HG03378 (cell line): ENCODE measurements at regions not wholly inside any gene's neighbourhood (a gene's known extent, or its start where the extent isn't known, plus 50 kb on each side); places are given as distances from the start of the nearest gene placed in this dataset.

Experiments
- ATAC-seq: cut with Tn5 transposase; IDR thresholded peaks from one replicate; pipeline ENCODE4 v1.9.1; 2021; ENCODE audit warnings: mild to moderate bottlenecking, moderate library complexity; ENCODE audit not compliant: unreplicated experiment

GRCh38 chr16:82414476-82414875 is 212.3 kb upstream of the CDH13 start:
- ATAC-seq: no peak

- ATAC-seq: no peak
These were observed 214.0 kb upstream of the CDH13 start for GRCh38 chr16:82412770-82413169.

- ATAC-seq: no peak
These were observed 221.0 kb upstream of the CDH13 start for GRCh38 chr16:82405736-82406135.

- ATAC-seq: no peak
These were observed 222.0 kb upstream of the CDH13 start for GRCh38 chr16:82404586-82405315.

GRCh38 chr16:82402665-82403218 is 224.0 kb upstream of the CDH13 start:
- ATAC-seq: no peak

- no peak for ATAC-seq
These were observed 226.7 kb upstream of the CDH13 start for GRCh38 chr16:82400046-82400445.

GRCh38 chr16:82396509-82396908 is 226.5 kb upstream of the MPHOSPH6 start:
- ATAC-seq: no peak

- no peak for ATAC-seq
These were observed 225.2 kb upstream of the MPHOSPH6 start for GRCh38 chr16:82395212-82395611.

GRCh38 chr16:82391690-82392089 is 221.7 kb upstream of the MPHOSPH6 start:
- no peak for ATAC-seq

- no peak for ATAC-seq
These were observed 220.1 kb upstream of the MPHOSPH6 start for GRCh38 chr16:82389956-82390650.

- no peak for ATAC-seq
These were observed 216.7 kb upstream of the MPHOSPH6 start for GRCh38 chr16:82386761-82387160.

GRCh38 chr16:82384949-82385348 is 214.9 kb upstream of the MPHOSPH6 start:
- ATAC-seq: no peak

- no peak for ATAC-seq
These were observed 214.0 kb upstream of the MPHOSPH6 start for GRCh38 chr16:82384017-82384416.

GRCh38 chr16:82382521-82382920 is 212.5 kb upstream of the MPHOSPH6 start:
- ATAC-seq: no peak

GRCh38 chr16:82379551-82379950 is 209.5 kb upstream of the MPHOSPH6 start:
- no peak for ATAC-seq

- ATAC-seq: no peak
These were observed 204.0 kb upstream of the MPHOSPH6 start for GRCh38 chr16:82373976-82374375.

GRCh38 chr16:82370282-82370681 is 200.3 kb upstream of the MPHOSPH6 start:
- no peak for ATAC-seq

GRCh38 chr16:82368041-82368440 is 198.0 kb upstream of the MPHOSPH6 start:
- ATAC-seq: no peak

GRCh38 chr16:82366462-82366861 is 196.4 kb upstream of the MPHOSPH6 start:
- ATAC-seq: no peak

GRCh38 chr16:82364690-82365089 is 194.7 kb upstream of the MPHOSPH6 start:
- no peak for ATAC-seq

- ATAC-seq: no peak
These were observed 193.2 kb upstream of the MPHOSPH6 start for GRCh38 chr16:82363026-82363816.
